Neuronal stem cell (in vitro differentiated cells): ENCODE measurements at regions not wholly inside any gene's neighbourhood (a gene's known extent, or its start where the extent isn't known, plus 50 kb on each side); places are given as distances from the start of the nearest gene placed in this dataset.

Experiments
- DNase-seq: peaks from one replicate; pipeline ENCODE4 v3.0.0-alpha.2; 2013; ENCODE audit warnings: low spot score
- H2AFZ ChIP-seq: one replicate; pipeline ENCODE4 v1.6.1; 2013; ENCODE audit warnings: mild to moderate bottlenecking, low read length, inconsistent platforms
- H2AK5ac ChIP-seq: 2 replicates; pipeline ENCODE4 v1.6.1; 2013; ENCODE audit warnings: low read depth, mild to moderate bottlenecking, inconsistent platforms, low read length, moderate library complexity, mixed read lengths
- H2BK120ac ChIP-seq: 2 replicates; pipeline ENCODE4 v1.6.1; 2013; ENCODE audit warnings: low read depth, mild to moderate bottlenecking, inconsistent platforms, low read length, moderate library complexity, mixed read lengths
- H2BK12ac ChIP-seq: one replicate; pipeline ENCODE4 v1.6.1; 2013; ENCODE audit warnings: low read length, inconsistent platforms
- H2BK15ac ChIP-seq: 2 replicates; pipeline ENCODE4 v1.6.1; 2013; ENCODE audit warnings: mild to moderate bottlenecking, low read length, inconsistent platforms, mixed read lengths
- H2BK5ac ChIP-seq: one replicate; pipeline ENCODE4 v1.6.1; 2013; ENCODE audit warnings: inconsistent platforms, mild to moderate bottlenecking, low read length, moderate library complexity
- H3K14ac ChIP-seq: one replicate; pipeline ENCODE4 v1.6.1; 2013; ENCODE audit warnings: low read length, inconsistent platforms
- H3K18ac ChIP-seq: 2 replicates; pipeline ENCODE4 v1.6.1; 2013; ENCODE audit warnings: low read length, inconsistent platforms
- H3K23ac ChIP-seq: 2 replicates; pipeline ENCODE4 v1.6.1; 2013; ENCODE audit warnings: low read depth, mild to moderate bottlenecking, mixed read lengths, low read length, inconsistent platforms; ENCODE audit not compliant: poor library complexity
- H3K27ac ChIP-seq: replicated peaks from 3 replicates; pipeline ENCODE4 v1.5.1; 2013; ENCODE audit warnings: low read length, inconsistent platforms
- H3K27me3 ChIP-seq, 3 experiments: 2 replicates each; pipeline ENCODE4 v1.6.1; 2013; ENCODE audit warnings: low read length in 3 of 3, mild to moderate bottlenecking in 2 of 3, inconsistent platforms in 1 of 3, low read depth in 1 of 3, mixed read lengths in 1 of 3, moderate library complexity in 1 of 3; ENCODE audit not compliant: control insufficient read depth in 3 of 3, insufficient read depth in 3 of 3
- H3K36me3 ChIP-seq, 2 donors: replicated peaks in 1 of 2; 2 replicates each; pipeline ENCODE4 v1.6.1; 2013; ENCODE audit warnings: low read length in 2 of 2; ENCODE audit not compliant: control insufficient read depth in 2 of 2, insufficient read depth in 2 of 2
- H3K4ac ChIP-seq: 2 replicates; pipeline ENCODE4 v1.6.1; 2013; ENCODE audit warnings: inconsistent platforms, mild to moderate bottlenecking, low read length, moderate library complexity
- H3K4me1 ChIP-seq, 2 donors: 1 replicate in 1 of 2; 2 replicates in 1 of 2; pipeline ENCODE4 v1.6.1; 2013; ENCODE audit warnings: low read length in 2 of 2, low read depth in 1 of 2; ENCODE audit not compliant: control insufficient read depth in 2 of 2, insufficient read depth in 1 of 2
- H3K4me2 ChIP-seq: one replicate; pipeline ENCODE4 v1.6.1; 2013; ENCODE audit warnings: mild to moderate bottlenecking, low read length, inconsistent platforms; ENCODE audit not compliant: insufficient read depth, poor library complexity, severe bottlenecking
- H3K4me3 ChIP-seq, 2 donors: 2 replicates each; pipeline ENCODE4 v1.5.1; 2013; ENCODE audit warnings: low read length in 2 of 2, mild to moderate bottlenecking in 2 of 2, inconsistent platforms in 1 of 2, moderate library complexity in 1 of 2
- H3K79me1 ChIP-seq: one replicate; pipeline ENCODE4 v1.6.1; 2013; ENCODE audit warnings: low read depth, mild to moderate bottlenecking, inconsistent platforms, low read length, moderate library complexity
- H3K9ac ChIP-seq: one replicate; pipeline ENCODE4 v1.6.1; 2013; ENCODE audit warnings: mild to moderate bottlenecking, low read depth, low read length, inconsistent platforms; ENCODE audit not compliant: poor library complexity
- H3K9me3 ChIP-seq, 2 donors: replicated peaks in 1 of 2; 2 replicates each; pipeline versions ENCODE3 to v1.6.1; 2013; ENCODE audit warnings: low read length in 2 of 2, mild to moderate bottlenecking in 2 of 2, inconsistent platforms in 1 of 2, low read depth in 1 of 2, mixed read lengths in 1 of 2, moderate library complexity in 1 of 2; ENCODE audit not compliant: control insufficient read depth in 2 of 2, insufficient read depth in 1 of 2
- H4K8ac ChIP-seq: one replicate; pipeline ENCODE4 v1.6.1; 2013; ENCODE audit warnings: low read depth, mild to moderate bottlenecking, inconsistent platforms, low read length, moderate library complexity
- H4K91ac ChIP-seq: one replicate; pipeline ENCODE4 v1.6.1; 2013; ENCODE audit warnings: low read length, low read depth, mild to moderate bottlenecking, inconsistent platforms; ENCODE audit not compliant: poor library complexity
- WGBS, 2 donors: extraction: QIAGEN DNeasy Blood & Tissue Kit; methylation state at CpG; one replicate each; pipeline ENCODE4 v1.1.7; 2013; ENCODE audit warnings: missing lambda C conversion rate in 2 of 2, mixed read lengths in 1 of 2; ENCODE audit not compliant: insufficient read length in 2 of 2, insufficient replicate concordance in 1 of 2; ENCODE audit errors: extremely low coverage in 2 of 2; 5-methylcytosine and 5-hydroxymethylcytosine counted together

DNA sequence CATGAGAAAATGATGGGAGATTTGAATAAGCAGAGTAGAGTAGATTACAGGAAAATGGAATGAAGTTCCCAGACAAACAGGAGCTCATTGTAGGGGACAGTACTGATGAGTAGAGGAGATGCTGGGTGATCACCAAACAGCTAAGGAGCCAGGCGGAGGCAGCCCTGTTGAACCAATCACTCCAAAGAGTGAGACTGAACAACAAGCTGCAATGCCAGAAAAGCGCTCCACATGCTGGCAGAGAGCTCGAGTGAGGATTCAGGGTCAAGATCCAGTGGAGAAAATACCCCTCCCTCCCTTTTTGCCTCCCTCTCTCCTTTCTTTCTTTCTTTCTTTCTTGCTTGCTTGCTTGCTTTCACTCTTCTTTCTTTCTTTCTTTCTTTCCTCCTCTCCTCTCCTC lies 133.3 kb downstream of the PFKFB3 start:
- Histone ChIP-seq H3K14ac (no peak overlapping the region), H3K4me1 (no peaks in the 10 kb centered on the region), H2AFZ (no peak overlapping the region), H3K18ac (no peak overlapping the region), H4K91ac (no peak overlapping the region), H3K4me3 (no peak overlapping the region), H2BK5ac (no peak overlapping the region), H2BK120ac (no peak overlapping the region), H3K4ac (no peak overlapping the region), H3K23ac (no peak overlapping the region), H2BK15ac (no peak overlapping the region), H3K79me1 (no peaks in the 10 kb centered on the region), H3K27ac (no peak overlapping the region), H2AK5ac (no peak overlapping the region), H3K4me2 (no peak overlapping the region), H3K36me3 (no peaks in the 10 kb centered on the region), H4K8ac (no peak overlapping the region), H3K9me3 (no peaks in the 10 kb centered on the region), H3K9ac (no peak overlapping the region), H3K27me3 (no peaks in the 10 kb centered on the region), H2BK12ac (no peak overlapping the region)
- WGBS, 2 donors, result no CpG with 5 or more reads among the region's 3 CpGs
- no peak for DNase-seq

- no peak overlapping the region for H2BK120ac ChIP-seq
- no peak overlapping the region for H2AK5ac ChIP-seq
- no peak overlapping the region for H3K9ac ChIP-seq
- H3K4me1 ChIP-seq, result peaks cover 0 to 3% of the 10 kb centered on the region in 2 donors
- H2BK12ac ChIP-seq, result no peak overlapping the region
- H2BK15ac ChIP-seq, result no peak overlapping the region
- WGBS, 2 donors, result no CpG with 5 or more reads among the region's 6 CpGs
- H3K27me3 ChIP-seq, result no peaks in the 10 kb centered on the region
- no peak overlapping the region for H3K23ac ChIP-seq
- no peak overlapping the region for H3K4ac ChIP-seq
- no peak overlapping the region for H2BK5ac ChIP-seq
- H4K8ac ChIP-seq, result no peak overlapping the region
- H3K4me3 ChIP-seq, result no peak overlapping the region
- DNase-seq, result no peak
- no peak overlapping the region for H3K4me2 ChIP-seq
- no peak overlapping the region for H3K14ac ChIP-seq
- no peaks in the 10 kb centered on the region for H3K9me3 ChIP-seq
- H3K18ac ChIP-seq, result no peak overlapping the region
- peak overlapping the region; percentile 27 for H2AFZ ChIP-seq
- no peak overlapping the region for H4K91ac ChIP-seq
- no peak overlapping the region for H3K27ac ChIP-seq
- no peaks in the 10 kb centered on the region for H3K36me3 ChIP-seq
- H3K79me1 ChIP-seq, result no peaks in the 10 kb centered on the region
Measured at GRCh38 chr10:6337382-6337781, 134.7 kb downstream of the PFKFB3 start.

DNA sequence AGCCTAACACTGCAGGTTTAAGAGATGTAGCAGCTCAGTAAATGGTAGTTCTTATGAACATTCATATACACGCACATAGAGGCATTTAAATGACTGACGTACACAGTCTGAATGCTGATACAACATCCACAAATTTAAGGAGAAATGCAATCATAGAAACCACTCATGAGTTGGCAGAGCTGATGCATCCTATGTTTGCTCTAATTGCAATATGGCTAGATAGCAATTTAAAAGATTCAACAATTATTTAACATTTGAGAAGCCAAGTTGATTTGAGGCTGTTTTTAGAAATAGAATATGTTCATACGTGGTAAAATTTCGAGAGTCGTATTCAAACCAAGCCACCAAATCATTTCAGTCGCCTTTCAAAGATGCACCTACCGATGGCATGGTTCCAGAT lies 135.6 kb downstream of the PFKFB3 start:
- Histone ChIP-seq H3K23ac (no peak overlapping the region), H3K36me3 (no peaks in the 10 kb centered on the region), H3K9me3 (no peaks in the 10 kb centered on the region), H3K4me3 (no peak overlapping the region), H3K9ac (no peak overlapping the region), H2BK12ac (no peak overlapping the region), H3K4ac (no peak overlapping the region), H2AK5ac (no peak overlapping the region), H2AFZ (no peak overlapping the region), H4K91ac (no peak overlapping the region), H3K27me3 (no peaks in the 10 kb centered on the region), H3K4me2 (no peak overlapping the region), H3K27ac (no peak overlapping the region), H4K8ac (no peak overlapping the region), H2BK15ac (no peak overlapping the region), H2BK5ac (no peak overlapping the region), H2BK120ac (no peak overlapping the region), H3K79me1 (no peaks in the 10 kb centered on the region), H3K18ac (no peak overlapping the region), H3K4me1 (peaks cover 0 to 4% of the 10 kb centered on the region in 2 donors), H3K14ac (no peak overlapping the region)
- no CpG with 5 or more reads among the region's 7 CpGs for WGBS, 2 donors
- DNase-seq, result no peak

DNA sequence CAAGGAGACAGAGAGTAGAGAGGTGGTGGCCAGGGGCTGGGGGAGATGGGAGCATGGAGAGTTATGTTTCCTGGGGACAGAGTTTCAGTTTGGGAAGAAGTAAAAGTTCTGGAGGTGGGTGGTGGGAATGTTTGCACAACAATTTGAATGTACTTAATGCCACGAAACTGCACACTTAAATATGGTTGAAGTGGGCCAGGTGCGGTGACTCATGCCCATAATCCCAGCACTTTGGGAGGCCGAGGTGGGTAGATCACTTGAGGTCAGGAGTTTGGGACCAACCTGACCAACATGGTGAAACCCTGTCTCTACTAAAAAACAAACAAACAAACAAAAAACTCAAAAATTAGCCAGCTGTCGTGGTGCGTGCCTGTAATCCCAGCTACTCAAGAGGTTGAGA lies 137.2 kb downstream of the PFKFB3 start:
- Histone ChIP-seq H2BK120ac (no peak overlapping the region), H2BK15ac (no peak overlapping the region), H2AK5ac (no peak overlapping the region), H3K9me3 (no peaks in the 10 kb centered on the region), H3K23ac (no peak overlapping the region), H3K4me3 (no peak overlapping the region), H3K79me1 (no peaks in the 10 kb centered on the region), H3K27ac (no peak overlapping the region), H2BK5ac (no peak overlapping the region), H4K8ac (no peak overlapping the region), H2AFZ (no peak overlapping the region), H3K36me3 (no peaks in the 10 kb centered on the region), H3K18ac (no peak overlapping the region), H3K4me2 (no peak overlapping the region), H4K91ac (no peak overlapping the region), H3K14ac (no peak overlapping the region), H3K4ac (no peak overlapping the region), H3K4me1 (peaks cover 0 to 4% of the 10 kb centered on the region in 2 donors), H3K9ac (no peak overlapping the region), H3K27me3 (no peaks in the 10 kb centered on the region), H2BK12ac (no peak overlapping the region)
- DNase-seq, result no peak
- no CpG with 5 or more reads among the region's 5 CpGs for WGBS, 2 donors
